ENCODE measurements at regions not wholly inside any gene's neighbourhood (a gene's known extent, or its start where the extent isn't known, plus 50 kb on each side); places are given as distances from the start of the nearest gene placed in this dataset.

DNA sequence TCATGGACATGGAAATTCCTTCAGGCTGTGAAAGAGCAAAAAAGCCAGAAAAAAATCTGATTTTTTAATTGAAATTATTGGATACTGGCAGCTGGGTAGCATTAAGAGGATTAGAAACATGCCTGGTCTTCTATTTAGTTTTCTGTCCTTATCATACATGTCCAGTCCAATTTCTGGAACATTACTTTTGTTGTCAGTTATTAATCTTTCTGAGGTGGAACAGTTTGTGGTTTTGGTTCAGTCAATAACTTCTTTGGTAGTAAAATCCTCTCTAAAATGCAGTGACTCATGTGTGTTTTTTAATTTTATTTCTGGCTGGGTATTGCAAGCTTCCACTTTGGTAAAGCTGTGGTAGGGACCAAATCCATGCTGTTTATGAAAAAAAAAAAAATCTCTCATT, 687.0 kb upstream of the ADGRL2 start:
- Histone ChIP-seq H3K9me3 (no peaks in the 10 kb centered on the region), H3K27me3 (no peaks in the 10 kb centered on the region), H3K27ac (no peak overlapping the region), H3K36me3 (no peaks in the 10 kb centered on the region), H3K4me3 (ENCODE audit: low read depth in 1 of 2, low read length in 1 of 2) (no peak overlapping the region), H3K4me1 (ENCODE audit: control insufficient read depth in 1 of 2, insufficient read depth in 1 of 2, low read depth in 1 of 2, low read length in 1 of 2) (no peaks in the 10 kb centered on the region)
- TF ChIP-seq, protein P1, sequence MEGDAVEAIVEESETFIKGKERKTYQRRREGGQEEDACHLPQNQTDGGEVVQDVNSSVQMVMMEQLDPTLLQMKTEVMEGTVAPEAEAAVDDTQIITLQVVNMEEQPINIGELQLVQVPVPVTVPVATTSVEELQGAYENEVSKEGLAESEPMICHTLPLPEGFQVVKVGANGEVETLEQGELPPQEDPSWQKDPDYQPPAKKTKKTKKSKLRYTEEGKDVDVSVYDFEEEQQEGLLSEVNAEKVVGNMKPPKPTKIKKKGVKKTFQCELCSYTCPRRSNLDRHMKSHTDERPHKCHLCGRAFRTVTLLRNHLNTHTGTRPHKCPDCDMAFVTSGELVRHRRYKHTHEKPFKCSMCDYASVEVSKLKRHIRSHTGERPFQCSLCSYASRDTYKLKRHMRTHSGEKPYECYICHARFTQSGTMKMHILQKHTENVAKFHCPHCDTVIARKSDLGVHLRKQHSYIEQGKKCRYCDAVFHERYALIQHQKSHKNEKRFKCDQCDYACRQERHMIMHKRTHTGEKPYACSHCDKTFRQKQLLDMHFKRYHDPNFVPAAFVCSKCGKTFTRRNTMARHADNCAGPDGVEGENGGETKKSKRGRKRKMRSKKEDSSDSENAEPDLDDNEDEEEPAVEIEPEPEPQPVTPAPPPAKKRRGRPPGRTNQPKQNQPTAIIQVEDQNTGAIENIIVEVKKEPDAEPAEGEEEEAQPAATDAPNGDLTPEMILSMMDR (IDR thresholded peaks at IDR 0.05): no peak

- Histone ChIP-seq H3K9me3 (no peaks in the 10 kb centered on the region), H3K27ac (no peak overlapping the region), H3K36me3 (no peaks in the 10 kb centered on the region), H3K27me3 (no peaks in the 10 kb centered on the region), H3K4me3 (ENCODE audit: low read depth in 1 of 2, low read length in 1 of 2) (no peak overlapping the region), H3K4me1 (ENCODE audit: control insufficient read depth in 1 of 2, insufficient read depth in 1 of 2, low read depth in 1 of 2, low read length in 1 of 2) (no peaks in the 10 kb centered on the region)
- TF ChIP-seq, protein P1 (IDR thresholded peaks at IDR 0.05): no peak
Observed at GRCh38 chr1:81111818-81112217, 688.9 kb upstream of the ADGRL2 start.

DNA sequence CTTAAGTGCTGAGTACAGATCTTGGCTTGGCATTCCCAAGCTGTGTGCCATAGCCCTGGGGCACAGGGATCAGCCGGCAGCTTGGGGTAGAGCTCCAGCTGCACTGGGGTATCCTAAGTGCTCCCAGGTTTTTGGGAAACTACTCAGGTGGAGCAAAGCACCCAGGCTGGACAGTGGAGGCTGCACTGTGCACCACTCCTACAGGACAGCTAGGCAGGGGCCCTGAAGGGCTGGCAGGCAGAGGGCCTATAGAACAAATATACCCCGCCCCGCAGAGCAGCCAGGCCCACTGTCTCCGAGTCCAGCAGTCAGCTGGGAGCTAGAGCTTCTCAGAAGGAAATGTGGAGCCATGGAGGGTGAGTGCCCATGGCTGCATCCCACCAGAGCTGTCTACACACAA, 691.7 kb upstream of the ADGRL2 start:
- H3K27ac ChIP-seq: no peak overlapping the region
- H3K4me1 ChIP-seq (ENCODE audit: control insufficient read depth in 1 of 2, insufficient read depth in 1 of 2, low read depth in 1 of 2, low read length in 1 of 2): no peaks in the 10 kb centered on the region
- TF ChIP-seq, protein P1 (IDR thresholded peaks at IDR 0.05): no peak
- no peak overlapping the region for H3K4me3 ChIP-seq (ENCODE audit: low read depth in 1 of 2, low read length in 1 of 2)
- no peaks in the 10 kb centered on the region for H3K27me3 ChIP-seq
- H3K9me3 ChIP-seq: no peaks in the 10 kb centered on the region
- H3K36me3 ChIP-seq: no peaks in the 10 kb centered on the region

DNA sequence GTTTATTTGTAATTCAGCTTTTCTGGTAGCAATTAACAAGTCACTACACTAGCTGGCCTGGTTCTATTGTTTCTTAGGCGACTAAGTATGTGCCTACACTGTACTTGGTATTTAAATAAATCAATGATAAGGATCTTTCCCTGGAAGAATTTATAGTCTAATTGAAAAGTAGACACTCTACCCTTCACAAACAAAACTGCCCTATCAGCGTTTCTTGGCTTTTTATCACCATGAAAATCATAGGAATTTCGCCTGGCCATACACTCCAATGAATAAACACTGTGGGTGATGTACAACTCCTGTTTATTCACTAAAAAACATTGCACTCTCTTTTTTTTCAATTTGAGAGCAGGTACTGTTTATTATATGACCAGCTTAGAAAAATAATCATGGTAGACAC, 702.9 kb upstream of the ADGRL2 start:
- no peak overlapping the region for H3K27ac ChIP-seq
- no peaks in the 10 kb centered on the region for H3K36me3 ChIP-seq
- H3K4me3 ChIP-seq (ENCODE audit: low read depth in 1 of 2, low read length in 1 of 2): no peak overlapping the region
- TF ChIP-seq, protein P1 (IDR thresholded peaks at IDR 0.05): no peak
- no peaks in the 10 kb centered on the region for H3K27me3 ChIP-seq
- H3K9me3 ChIP-seq: no peaks in the 10 kb centered on the region
- H3K4me1 ChIP-seq (ENCODE audit: control insufficient read depth in 1 of 2, insufficient read depth in 1 of 2, low read depth in 1 of 2, low read length in 1 of 2): no peaks in the 10 kb centered on the region

DNA sequence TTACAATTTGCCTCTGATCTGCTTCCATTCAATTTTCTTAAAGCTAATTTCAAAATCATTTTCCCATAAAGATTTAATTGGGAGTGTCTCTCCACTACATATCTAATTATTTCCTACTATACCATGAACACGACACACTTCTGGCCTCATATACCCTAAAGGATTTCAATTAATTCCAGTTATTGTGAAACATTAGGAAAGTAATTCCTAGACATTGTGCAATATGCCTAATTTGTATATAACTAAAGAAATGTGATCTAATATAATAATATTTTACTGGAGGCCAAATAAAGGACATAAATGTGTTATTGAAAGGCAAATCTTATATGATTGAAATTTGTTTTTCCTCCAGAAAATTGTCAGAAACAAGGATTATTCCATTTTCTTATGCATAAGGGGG, 727.2 kb upstream of the ADGRL2 start:
- H3K9me3 ChIP-seq: no peaks in the 10 kb centered on the region

More for the DNA sequence above, 727.2 kb upstream of the ADGRL2 start:
- Histone ChIP-seq H3K27me3 (no peaks in the 10 kb centered on the region), H3K36me3 (no peaks in the 10 kb centered on the region), H3K4me1 (ENCODE audit: control insufficient read depth in 1 of 2, insufficient read depth in 1 of 2, low read depth in 1 of 2, low read length in 1 of 2) (no peaks in the 10 kb centered on the region), H3K4me3 (ENCODE audit: low read depth in 1 of 2, low read length in 1 of 2) (no peak overlapping the region), H3K27ac (no peak overlapping the region)
- TF ChIP-seq, protein P1 (IDR thresholded peaks at IDR 0.05): no peak

All from neutrophil (primary cell).